ENCODE measurements at regions not wholly inside any gene's neighbourhood (a gene's known extent, or its start where the extent isn't known, plus 50 kb on each side); places are given as distances from the start of the nearest gene placed in this dataset.

- intact Hi-C loops (cut with DNase I, micrococcal nuclease) = no loop called here
- H3K36me3 ChIP-seq (ENCODE audit: low read depth) = no peaks in the 10 kb centered on the region
- H3K4me3 ChIP-seq = no peak overlapping the region
- H3K4me1 ChIP-seq (ENCODE audit: low read depth) = no peaks in the 10 kb centered on the region
- TF ChIP-seq CTCF (IDR thresholded peaks at IDR 0.05) = no peak
- no peaks in the 10 kb centered on the region for H3K9me3 ChIP-seq
- ATAC-seq (no peak), DNase-seq (no peak)
Observed at GRCh38 chr9:126114850-126115460, 211.7 kb upstream of the MVB12B start.

- H3K4me3 ChIP-seq = no peak overlapping the region
- ATAC-seq (no peak), DNase-seq (no peak)
- no peaks in the 10 kb centered on the region for H3K4me1 ChIP-seq (ENCODE audit: low read depth)
- no peaks in the 10 kb centered on the region for H3K36me3 ChIP-seq (ENCODE audit: low read depth)
- intact Hi-C loops (cut with DNase I, micrococcal nuclease) = no loop called here
- TF ChIP-seq CTCF (IDR thresholded peaks at IDR 0.05) = no peak
- no peaks in the 10 kb centered on the region for H3K9me3 ChIP-seq
Observed at GRCh38 chr9:126116351-126117157, 210.1 kb upstream of the MVB12B start.

- Histone ChIP-seq H3K9me3 (no peaks in the 10 kb centered on the region), H3K4me3 (no peak overlapping the region), H3K36me3 (ENCODE audit: low read depth) (no peaks in the 10 kb centered on the region), H3K4me1 (ENCODE audit: low read depth) (no peaks in the 10 kb centered on the region)
- no peak for DNase-seq
- no peak for TF ChIP-seq CTCF (IDR thresholded peaks at IDR 0.05)
- ATAC-seq = no peak
- intact Hi-C loops (cut with DNase I, micrococcal nuclease) = no loop called here
Observed at GRCh38 chr9:126117158-126117425, 209.5 kb upstream of the MVB12B start.

GRCh38 chr9:126117631-126118030 is 209.0 kb upstream of the MVB12B start:
- no peaks in the 10 kb centered on the region for H3K36me3 ChIP-seq (ENCODE audit: low read depth)
- no peak overlapping the region for H3K4me3 ChIP-seq
- intact Hi-C loops (cut with DNase I, micrococcal nuclease) = no loop called here
- no peak for ATAC-seq
- H3K9me3 ChIP-seq = no peaks in the 10 kb centered on the region
- H3K4me1 ChIP-seq (ENCODE audit: low read depth) = no peaks in the 10 kb centered on the region
- DNase-seq = no peak
- no peak for TF ChIP-seq CTCF (IDR thresholded peaks at IDR 0.05)

- ATAC-seq (no peak), DNase-seq (no peak)
- TF ChIP-seq CTCF (IDR thresholded peaks at IDR 0.05) = no peak
- no peak overlapping the region for H3K4me3 ChIP-seq
- intact Hi-C loops (cut with DNase I, micrococcal nuclease) = no loop called here
- no peaks in the 10 kb centered on the region for H3K4me1 ChIP-seq (ENCODE audit: low read depth)
- H3K9me3 ChIP-seq = no peaks in the 10 kb centered on the region
- no peaks in the 10 kb centered on the region for H3K36me3 ChIP-seq (ENCODE audit: low read depth)
Observed at GRCh38 chr9:126119731-126120130, 206.9 kb upstream of the MVB12B start.

All from mucosa of descending colon (tissue), 3 donors.